Panc1 (cell line): ENCODE measurements at regions not wholly inside any gene's neighbourhood (a gene's known extent, or its start where the extent isn't known, plus 50 kb on each side); places are given as distances from the start of the nearest gene placed in this dataset.

Experiments used
- ATAC-seq: fragments of 200-7000 bp; cut with Tn5 transposase; 2 replicates; pipeline ENCODE4 v1.9.1; 2020; ENCODE audit warnings: mild to moderate bottlenecking, moderate library complexity
- BruUV-seq: library from RNA; stranded (reverse); fragments of 400-500 nt; replicated peaks from 2 replicates; lab custom pipeline; 2021; lab: Mats Ljungman, UMichigan
- CTCF ChIA-PET: fragments of 300-600 bp; sonication (Branson Sonifier 250); formaldehyde crosslinking; loops from one replicate; lab custom pipeline; 2022; ENCODE audit warnings: antibody characterized with exemption; lab: Charles Lee
- POLR2A ChIA-PET: fragments of 300-600 bp; sonication (Branson Sonifier 250); formaldehyde crosslinking; loops from one replicate; lab custom pipeline; 2022; ENCODE audit warnings: antibody characterized with exemption; lab: Charles Lee
- DNase-seq: peaks from one replicate; pipeline ENCODE4 v3.0.0-alpha.2; 2010; ENCODE audit warnings: low read depth, low spot score
- H3K27ac ChIP-seq: 2 replicates; pipeline ENCODE4 v1.5.1; 2011; ENCODE audit warnings: mild to moderate bottlenecking, low read length, inconsistent platforms
- H3K27me3 ChIP-seq: fragments of 200-500 bp; sonication (Bioruptor generic); 2 replicates; pipeline ENCODE4 v1.6.0; 2014; ENCODE audit warnings: low read length, inconsistent platforms; ENCODE audit not compliant: control insufficient read depth, insufficient read depth
- H3K36me3 ChIP-seq: fragments of 200-500 bp; sonication (Bioruptor generic); 2 replicates; pipeline ENCODE4 v1.5.1; 2014; ENCODE audit warnings: inconsistent platforms, mild to moderate bottlenecking, low read length, moderate library complexity; ENCODE audit not compliant: control insufficient read depth, insufficient read depth
- H3K4me1 ChIP-seq: 2 replicates; pipeline ENCODE4 v1.5.1; 2011; ENCODE audit warnings: inconsistent platforms, mild to moderate bottlenecking, low read length, moderate library complexity; ENCODE audit not compliant: control insufficient read depth, insufficient read depth
- H3K4me3 ChIP-seq, 2 experiments: 2 replicates each; pipeline ENCODE4 v1.5.1; 2011 to 2012; ENCODE audit warnings: low read depth in 2 of 2, low read length in 2 of 2, mild to moderate bottlenecking in 2 of 2, inconsistent platforms in 1 of 2, moderate library complexity in 1 of 2
- H3K9me3 ChIP-seq: fragments of 200-500 bp; sonication (Bioruptor generic); 2 replicates; pipeline ENCODE4 v1.5.1; 2014; ENCODE audit warnings: low read depth, mild to moderate bottlenecking, inconsistent platforms, low read length, moderate library complexity; ENCODE audit not compliant: control insufficient read depth, insufficient read depth
- POLR2AphosphoS5 ChIP-seq: IDR thresholded peaks from 2 replicates; pipeline ENCODE4 v1.6.1; 2012; ENCODE audit warnings: mild to moderate bottlenecking, low read depth, low read length, moderate library complexity
- SIN3A ChIP-seq: IDR thresholded peaks from 2 replicates; pipeline ENCODE4 v1.6.1; 2012; ENCODE audit warnings: low read depth, mild to moderate bottlenecking, low read length, moderate library complexity, borderline replicate concordance; ENCODE audit not compliant: insufficient read depth
- TCF7L2 ChIP-seq: IDR thresholded peaks from 2 replicates; pipeline ENCODE4 v1.6.1; 2011; ENCODE audit warnings: mild to moderate bottlenecking, low read depth, low read length, inconsistent platforms
- in situ Hi-C: cut with HindIII; loops from 2 replicates; pipeline ENCODE4 v1.10.0; 2016; ENCODE audit warnings: low sequenced_read_pairs, low pct_unique_long_range_greater_than_20kb
- intact Hi-C: fragments of 100-400 bp; cut with micrococcal nuclease; formaldehyde crosslinking; loops from one replicate; pipeline ENCODE4 v1.10.0; 2022; ENCODE audit not compliant: unreplicated experiment
- TF ChIP-seq, protein P1 (sequence below): fragments of 450-650 bp; IDR thresholded peaks from 2 replicates; pipeline ENCODE4 v1.5.1; 2017; ENCODE audit warnings: mild to moderate bottlenecking
- TF ChIP-seq, protein P2 (sequence below), 2 experiments: IDR thresholded peaks; 2 replicates each; pipeline ENCODE4 v1.6.1; 2011 to 2012; ENCODE audit warnings: low read depth in 2 of 2, control low read depth in 1 of 2, low read length in 1 of 2, mild to moderate bottlenecking in 1 of 2, moderate library complexity in 1 of 2; ENCODE audit not compliant: insufficient read depth in 1 of 2

DNA sequence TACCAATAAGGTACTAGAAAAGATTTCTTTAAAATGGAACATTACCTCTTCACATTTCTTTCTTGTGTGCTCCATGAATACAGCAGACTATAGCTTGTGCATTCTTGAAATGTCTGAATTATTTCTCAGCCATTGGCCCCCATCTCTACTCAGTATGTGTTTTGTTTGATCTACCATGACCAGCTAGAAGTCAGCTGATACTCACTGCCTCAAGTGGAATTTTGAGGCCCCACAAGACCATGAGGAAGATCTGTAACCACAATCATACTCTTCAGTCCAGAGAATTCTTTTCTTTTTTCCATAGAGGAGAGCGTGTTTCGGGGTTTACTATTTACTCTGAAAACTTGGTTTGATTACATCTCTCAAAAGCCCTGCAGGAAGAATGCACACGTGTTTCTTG lies 319.1 kb downstream of the TOX3 start:
- ChIA-PET CTCF (no interaction called here), POLR2A (no interaction called here)
- in situ Hi-C loops = no loop called here

GRCh38 chr16:52212841-52213240 lies 334.1 kb downstream of the TOX3 start:
- H3K27ac ChIP-seq = no peak overlapping the region

More for the DNA sequence above, 319.1 kb downstream of the TOX3 start:
- BruUV-seq = no TSS peak
- ATAC-seq = no peak
- no peak for DNase-seq
- intact Hi-C loops = no loop called here
- H3K27me3 ChIP-seq = no peaks in the 10 kb centered on the region
- no peaks in the 10 kb centered on the region for H3K9me3 ChIP-seq
- H3K4me3 ChIP-seq = no peak overlapping the region
- TF ChIP-seq, protein P1, sequence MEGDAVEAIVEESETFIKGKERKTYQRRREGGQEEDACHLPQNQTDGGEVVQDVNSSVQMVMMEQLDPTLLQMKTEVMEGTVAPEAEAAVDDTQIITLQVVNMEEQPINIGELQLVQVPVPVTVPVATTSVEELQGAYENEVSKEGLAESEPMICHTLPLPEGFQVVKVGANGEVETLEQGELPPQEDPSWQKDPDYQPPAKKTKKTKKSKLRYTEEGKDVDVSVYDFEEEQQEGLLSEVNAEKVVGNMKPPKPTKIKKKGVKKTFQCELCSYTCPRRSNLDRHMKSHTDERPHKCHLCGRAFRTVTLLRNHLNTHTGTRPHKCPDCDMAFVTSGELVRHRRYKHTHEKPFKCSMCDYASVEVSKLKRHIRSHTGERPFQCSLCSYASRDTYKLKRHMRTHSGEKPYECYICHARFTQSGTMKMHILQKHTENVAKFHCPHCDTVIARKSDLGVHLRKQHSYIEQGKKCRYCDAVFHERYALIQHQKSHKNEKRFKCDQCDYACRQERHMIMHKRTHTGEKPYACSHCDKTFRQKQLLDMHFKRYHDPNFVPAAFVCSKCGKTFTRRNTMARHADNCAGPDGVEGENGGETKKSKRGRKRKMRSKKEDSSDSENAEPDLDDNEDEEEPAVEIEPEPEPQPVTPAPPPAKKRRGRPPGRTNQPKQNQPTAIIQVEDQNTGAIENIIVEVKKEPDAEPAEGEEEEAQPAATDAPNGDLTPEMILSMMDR = no peak
- TF ChIP-seq, protein P2, sequence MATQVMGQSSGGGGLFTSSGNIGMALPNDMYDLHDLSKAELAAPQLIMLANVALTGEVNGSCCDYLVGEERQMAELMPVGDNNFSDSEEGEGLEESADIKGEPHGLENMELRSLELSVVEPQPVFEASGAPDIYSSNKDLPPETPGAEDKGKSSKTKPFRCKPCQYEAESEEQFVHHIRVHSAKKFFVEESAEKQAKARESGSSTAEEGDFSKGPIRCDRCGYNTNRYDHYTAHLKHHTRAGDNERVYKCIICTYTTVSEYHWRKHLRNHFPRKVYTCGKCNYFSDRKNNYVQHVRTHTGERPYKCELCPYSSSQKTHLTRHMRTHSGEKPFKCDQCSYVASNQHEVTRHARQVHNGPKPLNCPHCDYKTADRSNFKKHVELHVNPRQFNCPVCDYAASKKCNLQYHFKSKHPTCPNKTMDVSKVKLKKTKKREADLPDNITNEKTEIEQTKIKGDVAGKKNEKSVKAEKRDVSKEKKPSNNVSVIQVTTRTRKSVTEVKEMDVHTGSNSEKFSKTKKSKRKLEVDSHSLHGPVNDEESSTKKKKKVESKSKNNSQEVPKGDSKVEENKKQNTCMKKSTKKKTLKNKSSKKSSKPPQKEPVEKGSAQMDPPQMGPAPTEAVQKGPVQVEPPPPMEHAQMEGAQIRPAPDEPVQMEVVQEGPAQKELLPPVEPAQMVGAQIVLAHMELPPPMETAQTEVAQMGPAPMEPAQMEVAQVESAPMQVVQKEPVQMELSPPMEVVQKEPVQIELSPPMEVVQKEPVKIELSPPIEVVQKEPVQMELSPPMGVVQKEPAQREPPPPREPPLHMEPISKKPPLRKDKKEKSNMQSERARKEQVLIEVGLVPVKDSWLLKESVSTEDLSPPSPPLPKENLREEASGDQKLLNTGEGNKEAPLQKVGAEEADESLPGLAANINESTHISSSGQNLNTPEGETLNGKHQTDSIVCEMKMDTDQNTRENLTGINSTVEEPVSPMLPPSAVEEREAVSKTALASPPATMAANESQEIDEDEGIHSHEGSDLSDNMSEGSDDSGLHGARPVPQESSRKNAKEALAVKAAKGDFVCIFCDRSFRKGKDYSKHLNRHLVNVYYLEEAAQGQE (IDR thresholded peaks at IDR 0.05; ENCODE audit: insufficient read depth in 1 of 2, low read depth in 2 of 2, low read length in 1 of 2) = no peak
- TF ChIP-seq TCF7L2 = no peak
- no peak for TF ChIP-seq POLR2AphosphoS5
- TF ChIP-seq SIN3A = no peak
- H3K4me1 ChIP-seq = no peaks in the 10 kb centered on the region
- H3K27ac ChIP-seq = no peak overlapping the region
- H3K36me3 ChIP-seq = no peaks in the 10 kb centered on the region

More at GRCh38 chr16:52212841-52213240, 334.1 kb downstream of the TOX3 start:
- ChIA-PET CTCF (no interaction called here), POLR2A (no interaction called here)
- in situ Hi-C loops = no loop called here
- no peaks in the 10 kb centered on the region for H3K4me1 ChIP-seq
- BruUV-seq = no TSS peak
- intact Hi-C loops = no loop called here
- no peaks in the 10 kb centered on the region for H3K36me3 ChIP-seq
- no peak for ATAC-seq
- TF ChIP-seq, protein P1 = no peak
- TF ChIP-seq SIN3A (no peak), TCF7L2 (no peak), POLR2AphosphoS5 (no peak)
- TF ChIP-seq, protein P2 (IDR thresholded peaks at IDR 0.05; ENCODE audit: insufficient read depth in 1 of 2, low read depth in 2 of 2, low read length in 1 of 2) = no peak
- no peaks in the 10 kb centered on the region for H3K9me3 ChIP-seq
- no peak overlapping the region for H3K4me3 ChIP-seq
- H3K27me3 ChIP-seq = no peaks in the 10 kb centered on the region
- DNase-seq = no peak
